OCI-LY3 (cell line): ENCODE measurements at regions not wholly inside any gene's neighbourhood (a gene's known extent, or its start where the extent isn't known, plus 50 kb on each side); places are given as distances from the start of the nearest gene placed in this dataset.

ENCODE experiments used
- H2AFZ ChIP-seq: fragments of 200-600, 300-600 bp; shearing (Covaris generic); 2 replicates; pipeline ENCODE4 v1.6.0; 2014; ENCODE audit warnings: antibody characterized with exemption, low read depth, low read length
- H3K27ac ChIP-seq: fragments of 200-600, 300-600 bp; sonication (generic); 2 replicates; pipeline ENCODE4 v1.5.1; 2014; ENCODE audit warnings: mild to moderate bottlenecking, low read length, moderate library complexity, mixed read lengths
- H3K27me3 ChIP-seq: fragments of 200-600, 300-600 bp; sonication (generic); 2 replicates; pipeline ENCODE4 v1.6.1; 2014; ENCODE audit warnings: low read depth, low read length, mixed read lengths
- H3K36me3 ChIP-seq: fragments of 200-600, 300-600 bp; sonication (generic); replicated peaks from 2 replicates; pipeline ENCODE3; 2014; ENCODE audit warnings: low read depth, low read length, mixed read lengths
- H3K4me1 ChIP-seq: fragments of 300-600, 200-600 bp; sonication (generic); 2 replicates; pipeline ENCODE4 v1.6.1; 2014; ENCODE audit warnings: low read length, mixed read lengths
- H3K4me2 ChIP-seq: fragments of 200-600, 300-600 bp; sonication (generic); 2 replicates; pipeline ENCODE4 v1.6.1; 2014; ENCODE audit warnings: low read length, mixed read lengths
- H3K4me3 ChIP-seq: fragments of 300-600, 200-600 bp; sonication (generic); 2 replicates; pipeline ENCODE4 v1.5.1; 2014; ENCODE audit warnings: antibody characterized with exemption, mild to moderate bottlenecking, low read length, moderate library complexity
- H3K79me2 ChIP-seq: fragments of 300-600, 200-600 bp; shearing (Covaris generic); 2 replicates; pipeline ENCODE4 v1.6.1; 2014; ENCODE audit warnings: mild to moderate bottlenecking, low read length, mixed read lengths
- H3K9ac ChIP-seq: fragments of 300-600, 200-600 bp; shearing (Covaris generic); 2 replicates; pipeline ENCODE4 v1.6.0; 2014; ENCODE audit warnings: mild to moderate bottlenecking, low read length, moderate library complexity
- H3K9me3 ChIP-seq: fragments of 200-600, 300-600 bp; shearing (Covaris generic); 2 replicates; pipeline ENCODE4 v1.6.1; 2014; ENCODE audit warnings: low read length, mixed read lengths; ENCODE audit not compliant: insufficient read depth
- H4K20me1 ChIP-seq: fragments of 200-600, 300-600 bp; sonication (generic); 2 replicates; pipeline ENCODE4 v1.6.1; 2016; ENCODE audit warnings: low read length, mixed read lengths; ENCODE audit not compliant: insufficient read depth
- EZH2phosphoT487 ChIP-seq: fragments of 200-600 bp; shearing (Covaris generic); IDR thresholded peaks from 2 replicates; pipeline ENCODE4 v1.6.1; 2018; ENCODE audit warnings: antibody characterized with exemption, mixed run types, low read depth
- TF ChIP-seq, protein P1 (sequence below): fragments of 200-600, 300-600 bp; sonication (generic); IDR thresholded peaks from 2 replicates; pipeline ENCODE4 v1.5.1; 2014; ENCODE audit warnings: antibody characterized with exemption, low read length, low read depth

DNA sequence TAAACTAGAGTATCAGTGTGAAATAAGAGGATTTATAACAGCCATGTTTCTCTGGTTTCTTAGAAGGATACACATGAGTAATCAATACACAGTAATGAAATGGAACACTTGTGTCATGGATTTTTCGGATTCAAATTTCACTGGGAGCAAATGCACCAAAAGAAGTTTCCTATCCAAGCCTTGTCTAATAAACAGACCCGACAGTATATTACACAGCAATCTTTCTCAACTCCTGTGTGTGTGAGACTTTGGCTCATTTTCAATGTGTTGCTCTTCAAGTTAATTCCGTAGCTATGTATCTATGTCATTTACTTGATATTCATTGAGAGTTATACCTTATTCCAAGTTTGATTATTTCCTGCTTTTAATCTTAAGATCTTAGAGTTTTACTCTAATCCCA, 930.2 kb downstream of the MAT2B start:
- no peak overlapping the region for H2AFZ ChIP-seq

DNA sequence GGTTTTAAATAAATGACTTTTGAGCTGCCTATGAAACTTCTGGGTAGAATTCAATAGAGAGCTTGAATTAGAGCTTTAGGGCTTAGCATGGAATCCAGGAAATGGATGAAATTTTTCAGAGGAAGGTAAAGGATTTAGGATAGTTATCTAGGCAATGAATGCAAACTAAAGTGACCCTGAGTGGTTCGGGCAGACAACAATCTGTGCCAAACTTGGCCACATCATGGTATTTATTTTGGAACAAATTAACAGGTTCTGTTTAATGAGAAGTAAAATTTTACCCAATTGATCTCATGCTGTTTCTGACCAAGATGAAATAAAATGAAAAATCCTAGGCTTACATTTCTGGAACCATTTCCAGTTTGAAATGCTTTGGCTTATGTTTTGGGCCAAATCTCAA, 934.4 kb downstream of the MAT2B start:
- no peaks in the 10 kb centered on the region for H3K27me3 ChIP-seq
- H3K27ac ChIP-seq: no peak overlapping the region
- no peaks in the 10 kb centered on the region for H3K4me1 ChIP-seq
- no peak overlapping the region for H3K4me2 ChIP-seq
- no peaks in the 10 kb centered on the region for H3K9me3 ChIP-seq
- H2AFZ ChIP-seq: no peak overlapping the region
- no peaks in the 10 kb centered on the region for H3K79me2 ChIP-seq
- H3K9ac ChIP-seq: no peak overlapping the region
- no peaks in the 10 kb centered on the region for H3K36me3 ChIP-seq
- H4K20me1 ChIP-seq: no peaks in the 10 kb centered on the region
- H3K4me3 ChIP-seq: no peak overlapping the region
- TF ChIP-seq EZH2phosphoT487: no peak
- TF ChIP-seq, protein P1, sequence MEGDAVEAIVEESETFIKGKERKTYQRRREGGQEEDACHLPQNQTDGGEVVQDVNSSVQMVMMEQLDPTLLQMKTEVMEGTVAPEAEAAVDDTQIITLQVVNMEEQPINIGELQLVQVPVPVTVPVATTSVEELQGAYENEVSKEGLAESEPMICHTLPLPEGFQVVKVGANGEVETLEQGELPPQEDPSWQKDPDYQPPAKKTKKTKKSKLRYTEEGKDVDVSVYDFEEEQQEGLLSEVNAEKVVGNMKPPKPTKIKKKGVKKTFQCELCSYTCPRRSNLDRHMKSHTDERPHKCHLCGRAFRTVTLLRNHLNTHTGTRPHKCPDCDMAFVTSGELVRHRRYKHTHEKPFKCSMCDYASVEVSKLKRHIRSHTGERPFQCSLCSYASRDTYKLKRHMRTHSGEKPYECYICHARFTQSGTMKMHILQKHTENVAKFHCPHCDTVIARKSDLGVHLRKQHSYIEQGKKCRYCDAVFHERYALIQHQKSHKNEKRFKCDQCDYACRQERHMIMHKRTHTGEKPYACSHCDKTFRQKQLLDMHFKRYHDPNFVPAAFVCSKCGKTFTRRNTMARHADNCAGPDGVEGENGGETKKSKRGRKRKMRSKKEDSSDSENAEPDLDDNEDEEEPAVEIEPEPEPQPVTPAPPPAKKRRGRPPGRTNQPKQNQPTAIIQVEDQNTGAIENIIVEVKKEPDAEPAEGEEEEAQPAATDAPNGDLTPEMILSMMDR: no peak

More for the DNA sequence above, 930.2 kb downstream of the MAT2B start:
- H3K4me1 ChIP-seq: no peaks in the 10 kb centered on the region
- H3K27ac ChIP-seq: no peak overlapping the region
- H3K79me2 ChIP-seq: no peaks in the 10 kb centered on the region
- H4K20me1 ChIP-seq: no peaks in the 10 kb centered on the region
- H3K9me3 ChIP-seq: no peaks in the 10 kb centered on the region
- H3K4me2 ChIP-seq: no peak overlapping the region
- TF ChIP-seq, protein P1: no peak
- no peak for TF ChIP-seq EZH2phosphoT487
- H3K4me3 ChIP-seq: no peak overlapping the region
- H3K9ac ChIP-seq: no peak overlapping the region
- no peaks in the 10 kb centered on the region for H3K27me3 ChIP-seq
- H3K36me3 ChIP-seq: no peaks in the 10 kb centered on the region

DNA sequence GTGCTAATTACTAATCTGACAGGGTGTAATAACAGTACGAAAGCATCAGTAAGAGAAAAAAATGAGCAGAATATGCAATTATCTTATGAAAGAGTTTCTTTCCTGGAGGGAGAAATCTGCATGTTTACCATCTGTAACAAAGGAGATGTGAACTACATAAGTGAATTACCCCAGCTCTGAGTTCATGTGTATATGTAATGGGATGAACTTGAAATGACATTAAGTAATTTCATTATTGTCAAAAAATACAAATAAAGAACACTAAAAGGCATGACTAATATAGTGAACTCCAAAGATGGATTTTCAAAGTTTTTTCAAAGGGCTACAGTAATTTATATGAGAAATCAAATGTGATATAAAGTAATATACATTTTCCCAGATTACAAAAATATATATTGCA, 944.0 kb downstream of the MAT2B start:
- H3K27ac ChIP-seq: no peak overlapping the region
- H3K36me3 ChIP-seq: no peaks in the 10 kb centered on the region
- no peaks in the 10 kb centered on the region for H3K9me3 ChIP-seq
- H2AFZ ChIP-seq: no peak overlapping the region
- no peak overlapping the region for H3K9ac ChIP-seq
- no peak overlapping the region for H3K4me3 ChIP-seq
- H3K4me2 ChIP-seq: no peak overlapping the region
- no peaks in the 10 kb centered on the region for H3K79me2 ChIP-seq
- H4K20me1 ChIP-seq: no peaks in the 10 kb centered on the region
- H3K27me3 ChIP-seq: no peaks in the 10 kb centered on the region
- TF ChIP-seq, protein P1: no peak
- TF ChIP-seq EZH2phosphoT487: no peak
- H3K4me1 ChIP-seq: no peaks in the 10 kb centered on the region

DNA sequence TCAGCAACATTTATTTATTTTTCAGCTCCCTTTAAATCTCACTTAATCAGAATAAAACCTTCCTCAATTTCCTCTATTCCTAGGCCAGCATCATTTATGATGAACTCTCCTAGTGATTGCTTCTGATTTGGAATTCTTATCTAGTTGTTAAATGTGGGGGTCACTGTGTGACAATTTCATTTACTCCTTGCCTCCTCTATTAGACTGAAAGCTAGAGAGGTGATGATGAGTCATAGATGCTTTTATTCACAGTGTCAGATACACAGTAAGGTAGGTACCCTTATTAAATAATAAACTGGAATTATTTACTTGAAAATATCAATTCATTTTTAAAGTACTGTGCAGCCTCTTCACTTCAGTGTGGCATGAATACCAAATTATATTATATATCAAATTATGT, 960.6 kb downstream of the MAT2B start:
- H3K36me3 ChIP-seq: no peaks in the 10 kb centered on the region
- no peaks in the 10 kb centered on the region for H4K20me1 ChIP-seq
- H2AFZ ChIP-seq: no peak overlapping the region
- no peaks in the 10 kb centered on the region for H3K79me2 ChIP-seq
- no peak overlapping the region for H3K27ac ChIP-seq
- H3K9me3 ChIP-seq: no peaks in the 10 kb centered on the region
- H3K9ac ChIP-seq: no peak overlapping the region
- no peaks in the 10 kb centered on the region for H3K27me3 ChIP-seq
- TF ChIP-seq EZH2phosphoT487: no peak
- TF ChIP-seq, protein P1: no peak
- H3K4me1 ChIP-seq: no peaks in the 10 kb centered on the region
- H3K4me2 ChIP-seq: no peak overlapping the region
- no peak overlapping the region for H3K4me3 ChIP-seq
